Duodenal mucosa (tissue), 2 donors: ENCODE measurements at regions not wholly inside any gene's neighbourhood (a gene's known extent, or its start where the extent isn't known, plus 50 kb on each side); places are given as distances from the start of the nearest gene placed in this dataset.
"Not testable (repeated sequence)": the region's sequence is repeated elsewhere in the genome, so short reads cannot be mapped to it uniquely, and the experiment has no call there.

Experiments used
- H3K27ac ChIP-seq: one replicate; pipeline ENCODE4 v1.7.0; 2013; ENCODE audit warnings: low read depth, low read length
- H3K27me3 ChIP-seq, 2 donors: one replicate each; pipeline ENCODE4 v1.7.0; 2013; ENCODE audit warnings: low read length in 2 of 2, control low read depth in 1 of 2; ENCODE audit not compliant: insufficient read depth in 2 of 2, control insufficient read depth in 1 of 2
- H3K36me3 ChIP-seq, 2 donors: one replicate each; pipeline ENCODE4 v1.7.0; 2013; ENCODE audit warnings: low read length in 2 of 2, control low read depth in 1 of 2; ENCODE audit not compliant: insufficient read depth in 2 of 2, control insufficient read depth in 1 of 2
- H3K4me1 ChIP-seq, 2 donors: one replicate each; pipeline ENCODE4 v1.7.0; 2013; ENCODE audit warnings: low read length in 2 of 2, control low read depth in 1 of 2; ENCODE audit not compliant: insufficient read depth in 2 of 2, control insufficient read depth in 1 of 2
- H3K4me3 ChIP-seq, 2 donors: one replicate each; pipeline ENCODE4 v1.7.0; 2013; ENCODE audit warnings: low read length in 2 of 2, low read depth in 1 of 2
- H3K9ac ChIP-seq, 2 donors: one replicate each; pipeline ENCODE4 v1.7.0; 2013; ENCODE audit warnings: low read length in 2 of 2, low read depth in 1 of 2
- H3K9me3 ChIP-seq, 2 donors: one replicate each; pipeline ENCODE4 v1.7.0; 2013; ENCODE audit warnings: low read length in 2 of 2, control low read depth in 1 of 2; ENCODE audit not compliant: control insufficient read depth in 1 of 2

DNA sequence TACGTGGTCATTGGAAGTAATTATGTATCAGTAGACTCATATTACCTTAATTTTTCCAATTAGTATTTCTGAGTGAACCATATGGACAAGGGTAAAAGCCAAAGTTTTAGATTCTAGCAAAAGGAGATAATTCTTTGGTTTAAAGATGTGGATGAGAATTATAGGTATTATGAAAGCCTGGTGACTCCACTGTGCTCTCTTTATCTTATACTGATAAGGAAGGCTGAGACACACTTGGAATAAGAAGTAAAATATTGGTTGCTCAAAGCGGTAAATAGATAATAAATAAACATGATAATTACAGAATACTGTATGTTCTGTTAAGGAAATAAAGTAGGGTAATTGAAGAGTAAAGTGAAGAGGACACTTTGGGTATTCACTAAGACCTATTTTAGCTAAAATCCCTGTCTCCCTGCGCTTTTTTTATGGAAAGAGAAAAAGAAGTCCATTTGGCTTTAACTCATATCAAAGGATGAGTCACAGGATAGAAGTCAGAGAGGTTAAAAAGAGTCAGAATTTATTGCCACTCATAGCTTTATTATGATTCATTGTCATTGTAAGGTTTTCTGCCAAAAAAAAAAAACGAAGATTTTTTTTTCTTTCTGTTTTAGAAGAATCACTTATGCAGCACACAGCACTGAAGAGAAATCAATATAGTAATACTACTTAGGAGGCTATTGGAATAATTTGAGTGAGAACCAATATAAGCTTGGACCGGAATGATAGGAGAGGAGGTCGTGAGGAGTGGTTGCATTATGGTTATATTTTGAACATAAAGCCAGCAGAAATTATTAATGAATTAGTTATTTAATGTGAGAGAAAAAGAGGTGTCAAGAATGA, 2463.1 kb downstream of the ARAP2 start:
- no peaks in the 10 kb centered on the region for H3K9me3 ChIP-seq
- H3K27me3 ChIP-seq, result no peaks in the 10 kb centered on the region
- no peak overlapping the region for H3K27ac ChIP-seq

DNA sequence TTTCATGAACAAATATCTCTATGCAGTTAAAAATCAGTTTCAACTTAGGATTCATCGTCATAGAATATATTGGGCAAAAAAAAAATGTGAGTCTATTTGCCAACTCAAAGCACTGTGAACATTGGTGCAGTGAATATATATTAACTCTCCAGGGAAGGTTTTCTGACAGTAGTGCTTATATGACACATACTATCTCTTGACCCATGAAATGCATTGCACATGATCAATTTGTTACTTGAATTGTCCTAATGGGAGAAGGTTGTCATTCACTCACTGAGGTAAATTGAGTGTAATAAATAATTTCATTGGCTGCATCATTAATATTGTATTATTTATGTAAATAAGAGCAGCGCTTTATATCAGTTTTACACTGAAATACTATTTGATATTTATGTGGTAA, 2458.5 kb downstream of the ARAP2 start:
- Histone ChIP-seq H3K9ac (no peak overlapping the region), H3K4me3 (no peak overlapping the region), H3K9me3 (no peaks in the 10 kb centered on the region), H3K27ac (no peak overlapping the region), H3K4me1 (no peaks in the 10 kb centered on the region), H3K27me3 (no peaks in the 10 kb centered on the region), H3K36me3 (no peaks in the 10 kb centered on the region)

More for the DNA sequence above, 2463.1 kb downstream of the ARAP2 start:
- Histone ChIP-seq H3K36me3 (no peaks in the 10 kb centered on the region), H3K9ac (no peak overlapping the region), H3K4me1 (no peaks in the 10 kb centered on the region), H3K4me3 (no peak overlapping the region)

GRCh38 chr4:33802578-33802977, 2441.7 kb downstream of the ARAP2 start:
- Histone ChIP-seq H3K9me3 (peaks cover 0 to 5% of the 10 kb centered on the region in 2 donors), H3K9ac (no peak overlapping the region), H3K4me3 (no peak overlapping the region), H3K27me3 (no peaks in the 10 kb centered on the region), H3K4me1 (no peaks in the 10 kb centered on the region), H3K36me3 (no peaks in the 10 kb centered on the region), H3K27ac (no peak overlapping the region)

GRCh38 chr4:33825685-33826084, 2418.6 kb downstream of the ARAP2 start:
- Histone ChIP-seq H3K4me1 (no peaks in the 10 kb centered on the region), H3K27me3 (no peaks in the 10 kb centered on the region), H3K27ac (no peak overlapping the region), H3K9me3 (peaks cover 0 to 3% of the 10 kb centered on the region in 2 donors), H3K4me3 (no peak overlapping the region), H3K36me3 (no peaks in the 10 kb centered on the region), H3K9ac (no peak overlapping the region)

- H3K4me3 ChIP-seq, H3K9me3 ChIP-seq, H3K9ac ChIP-seq: not testable (repeated sequence)
These were observed 2415.0 kb downstream of the ARAP2 start for GRCh38 chr4:33829356-33829755.

GRCh38 chr4:33831442-33832066, 2412.8 kb downstream of the ARAP2 start:
- Histone ChIP-seq H3K9ac (no peak overlapping the region), H3K9me3 (no peaks in the 10 kb centered on the region), H3K36me3 (no peaks in the 10 kb centered on the region), H3K27ac (no peak overlapping the region), H3K4me3 (no peak overlapping the region), H3K4me1 (no peaks in the 10 kb centered on the region), H3K27me3 (no peaks in the 10 kb centered on the region)

More at GRCh38 chr4:33829356-33829755, 2415.0 kb downstream of the ARAP2 start:
- not testable (repeated sequence) for H3K27me3 ChIP-seq, H3K27ac ChIP-seq, H3K4me1 ChIP-seq, H3K36me3 ChIP-seq

GRCh38 chr4:33835764-33836163, 2408.6 kb downstream of the ARAP2 start:
- not testable (repeated sequence) for H3K27me3 ChIP-seq, H3K4me1 ChIP-seq, H3K36me3 ChIP-seq, H3K9me3 ChIP-seq, H3K9ac ChIP-seq, H3K4me3 ChIP-seq, H3K27ac ChIP-seq

DNA sequence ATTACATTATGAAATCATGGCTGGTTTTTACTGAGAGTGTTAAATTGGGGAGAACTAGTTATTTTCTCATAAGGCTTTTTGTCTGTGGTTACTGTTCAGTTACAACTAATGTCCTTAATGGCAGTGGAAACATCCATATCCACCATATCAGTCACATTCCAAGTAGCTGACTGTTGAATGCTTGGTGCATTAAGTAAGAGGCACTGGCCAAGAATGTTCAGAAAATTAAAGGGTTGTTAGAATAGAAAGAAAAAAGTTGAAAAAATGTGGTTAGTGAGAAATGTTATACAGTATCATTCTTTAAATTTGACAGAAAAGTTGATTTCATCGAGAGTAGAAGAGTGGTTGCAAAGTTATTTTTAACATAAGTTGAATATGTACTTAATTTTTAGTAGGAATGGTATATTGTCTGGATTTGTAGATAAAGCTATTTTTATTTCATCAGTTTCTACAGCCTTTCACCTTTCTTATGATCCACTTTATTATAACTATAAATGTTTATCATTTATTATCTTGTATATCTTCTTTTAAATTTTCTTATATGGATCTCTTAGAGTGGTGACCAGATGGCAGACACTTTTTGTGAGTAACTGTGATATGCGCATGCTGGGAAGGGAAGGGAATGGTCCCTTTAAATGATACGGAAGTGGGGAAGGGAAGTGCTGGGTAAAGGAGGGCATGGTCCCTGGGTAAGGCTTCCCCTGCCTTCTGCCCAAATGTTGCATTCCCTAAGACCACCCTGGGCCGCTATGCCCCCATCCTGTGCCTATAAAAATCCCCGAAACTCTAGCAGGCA, 2407.1 kb downstream of the ARAP2 start:
- H3K27ac ChIP-seq, result no peak overlapping the region
- H3K27me3 ChIP-seq, result no peaks in the 10 kb centered on the region
- no peak overlapping the region for H3K4me3 ChIP-seq
- H3K9ac ChIP-seq, result no peak overlapping the region
- H3K9me3 ChIP-seq, result no peaks in the 10 kb centered on the region
- H3K4me1 ChIP-seq, result no peaks in the 10 kb centered on the region
- no peaks in the 10 kb centered on the region for H3K36me3 ChIP-seq

GRCh38 chr4:33841120-33841519, 2403.2 kb downstream of the ARAP2 start:
- Histone ChIP-seq H3K27me3 (no peaks in the 10 kb centered on the region), H3K27ac (no peak overlapping the region), H3K4me3 (no peak overlapping the region), H3K9ac (no peak overlapping the region), H3K36me3 (no peaks in the 10 kb centered on the region), H3K4me1 (no peaks in the 10 kb centered on the region), H3K9me3 (no peaks in the 10 kb centered on the region)

- Histone ChIP-seq H3K9ac (no peak overlapping the region), H3K36me3 (no peaks in the 10 kb centered on the region), H3K4me3 (no peak overlapping the region), H3K27ac (no peak overlapping the region), H3K9me3 (no peaks in the 10 kb centered on the region), H3K27me3 (no peaks in the 10 kb centered on the region), H3K4me1 (no peaks in the 10 kb centered on the region)
These were observed 2393.9 kb downstream of the ARAP2 start for GRCh38 chr4:33850371-33850902.
